HG03575 (cell line): ENCODE measurements at regions not wholly inside any gene's neighbourhood (a gene's known extent, or its start where the extent isn't known, plus 50 kb on each side); places are given as distances from the start of the nearest gene placed in this dataset.
"Not testable (repeated sequence)": the region's sequence is repeated elsewhere in the genome, so short reads cannot be mapped to it uniquely, and the experiment has no call there.

Source experiments
- ATAC-seq: cut with Tn5 transposase; IDR thresholded peaks from one replicate; pipeline ENCODE4 v1.9.1; 2021; ENCODE audit not compliant: unreplicated experiment, insufficient number of reproducible peaks, low FRiP score; ENCODE audit errors: extremely low read depth

DNA sequence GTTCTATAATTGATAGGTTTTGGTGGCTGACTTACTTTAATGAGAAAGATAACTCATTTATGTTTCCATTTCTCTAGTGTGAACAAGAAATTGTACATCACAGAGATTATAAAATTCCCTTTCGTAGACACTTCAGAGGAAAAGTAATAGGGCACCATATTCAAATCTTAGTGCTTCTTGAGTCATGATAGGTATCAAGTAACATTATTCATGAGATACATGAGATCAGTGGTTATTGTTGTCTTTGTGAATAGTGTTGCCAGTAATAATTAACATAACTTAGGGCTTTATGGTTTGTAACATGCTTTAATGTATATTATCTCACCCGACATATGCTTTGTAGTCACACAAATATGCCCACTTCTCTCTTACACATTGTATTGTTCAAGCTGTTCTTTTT, 73.7 kb upstream of the IL15 start:
- ATAC-seq: no peak

DNA sequence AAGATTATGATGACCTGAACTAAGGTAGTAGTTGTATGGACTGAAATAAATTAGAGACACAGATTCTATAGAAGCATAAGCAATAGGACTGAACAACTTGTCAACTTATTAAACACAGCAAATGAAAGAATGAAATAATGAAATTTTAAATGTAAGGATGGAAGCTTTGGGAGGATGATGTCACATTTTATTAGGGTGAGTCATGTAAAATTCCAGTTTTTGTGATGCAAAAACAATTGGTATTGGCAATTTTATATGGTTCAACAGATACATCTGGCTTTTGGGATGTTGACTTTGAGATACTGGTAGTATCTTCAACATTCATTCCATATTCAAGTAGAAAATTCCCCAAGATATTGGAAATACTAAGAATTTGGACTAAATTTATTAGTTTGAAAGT, 72.7 kb upstream of the IL15 start:
- no peak for ATAC-seq

DNA sequence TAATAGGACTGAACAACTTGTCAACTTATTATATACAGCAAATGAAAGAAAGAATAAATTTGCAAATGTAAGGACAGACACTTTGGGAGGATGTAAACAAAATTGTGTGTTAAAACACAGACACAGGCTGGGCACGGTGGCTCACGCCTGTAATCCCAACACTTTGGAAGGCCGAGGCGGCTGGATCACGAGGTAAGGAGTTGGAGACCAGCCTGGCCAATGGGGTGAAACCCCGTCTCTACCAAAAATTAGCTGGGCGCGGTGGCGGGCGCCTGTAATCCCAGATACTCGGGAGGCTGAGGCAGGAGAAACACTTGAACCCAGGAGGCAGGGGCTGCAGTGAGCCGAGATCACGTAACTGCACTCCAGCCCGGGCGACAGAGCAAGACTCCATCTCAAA, 71.4 kb upstream of the IL15 start:
- not testable (repeated sequence) for ATAC-seq

DNA sequence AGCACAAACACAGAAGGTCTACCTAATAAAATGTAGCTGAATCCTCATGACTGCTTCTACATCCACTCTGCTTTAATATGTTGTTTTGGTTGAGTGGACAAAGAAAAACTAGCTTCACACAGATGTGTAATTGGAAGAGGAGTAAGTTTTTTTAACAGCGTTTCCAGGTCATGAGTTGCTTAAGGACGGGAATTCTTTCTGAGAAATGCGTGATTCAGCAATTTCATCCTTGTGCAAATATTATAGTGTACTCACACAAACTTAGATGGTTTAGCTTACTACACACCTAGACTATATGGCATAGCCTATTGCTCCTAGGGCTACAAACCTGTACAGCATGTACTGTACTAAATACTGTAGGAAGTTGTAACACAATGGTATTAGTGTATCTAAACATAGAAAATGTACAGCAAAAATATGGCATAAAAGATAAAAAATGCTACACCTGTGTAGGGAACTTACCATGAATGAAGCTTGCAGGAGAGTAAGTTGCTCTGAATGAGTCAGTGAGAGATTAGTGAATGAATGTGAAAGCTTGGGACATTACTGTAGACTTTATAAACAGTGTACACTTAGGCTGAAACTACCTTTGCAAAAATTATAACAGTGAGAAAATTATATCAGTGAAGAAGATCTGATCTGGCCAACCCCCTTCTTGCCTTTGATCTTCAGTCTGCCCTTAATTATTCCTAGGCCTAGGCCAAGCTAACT, 70.8 kb upstream of the IL15 start:
- ATAC-seq: no peak

DNA sequence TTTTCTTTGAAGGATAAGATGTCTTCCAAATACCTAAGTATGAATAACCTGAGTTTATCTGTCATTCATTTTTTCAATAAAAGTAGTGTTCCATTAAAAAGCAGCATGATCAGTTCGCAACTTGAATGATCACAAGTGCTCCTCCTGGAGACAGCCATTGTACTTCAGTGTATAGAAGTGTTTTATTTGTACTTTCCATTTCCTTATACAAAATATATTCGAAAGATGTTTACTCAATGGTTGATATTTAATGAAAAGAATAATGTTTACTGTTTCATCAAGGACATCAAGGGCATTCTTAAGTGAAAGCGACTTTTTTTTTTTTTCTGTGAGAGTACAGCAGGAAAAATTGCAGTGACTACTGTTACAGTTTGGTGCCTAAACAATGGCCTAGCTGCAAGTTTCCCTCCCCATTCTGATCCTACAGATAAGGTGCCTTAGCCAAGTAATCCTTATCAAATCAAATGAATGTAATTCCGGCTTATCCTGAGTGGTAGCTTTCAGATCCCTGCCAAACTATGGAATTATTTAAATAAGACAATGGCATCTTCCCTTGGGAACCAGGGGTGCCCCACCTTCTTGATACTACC, 69.0 kb upstream of the IL15 start:
- ATAC-seq: no peak

DNA sequence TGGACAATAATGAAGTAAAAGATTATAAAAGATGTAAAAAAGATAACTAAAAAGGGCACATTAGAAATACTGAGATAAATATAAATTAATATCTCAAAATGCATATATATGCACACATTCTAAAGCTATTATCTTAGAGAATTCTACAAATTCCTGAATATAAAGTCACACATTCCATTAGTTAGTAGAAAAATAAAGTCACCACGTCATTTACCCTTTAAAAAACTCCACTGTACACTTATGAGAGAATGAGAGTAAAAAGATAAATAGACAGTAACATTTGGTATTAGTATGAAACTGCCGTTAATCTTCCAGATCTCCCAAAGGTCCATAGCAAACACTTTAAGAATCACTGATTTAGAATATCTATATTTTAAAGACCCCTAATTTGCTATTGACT, 67.2 kb upstream of the IL15 start:
- ATAC-seq: no peak

- no peak for ATAC-seq
Observed at GRCh38 chr4:141570290-141570689, 66.1 kb upstream of the IL15 start.

DNA sequence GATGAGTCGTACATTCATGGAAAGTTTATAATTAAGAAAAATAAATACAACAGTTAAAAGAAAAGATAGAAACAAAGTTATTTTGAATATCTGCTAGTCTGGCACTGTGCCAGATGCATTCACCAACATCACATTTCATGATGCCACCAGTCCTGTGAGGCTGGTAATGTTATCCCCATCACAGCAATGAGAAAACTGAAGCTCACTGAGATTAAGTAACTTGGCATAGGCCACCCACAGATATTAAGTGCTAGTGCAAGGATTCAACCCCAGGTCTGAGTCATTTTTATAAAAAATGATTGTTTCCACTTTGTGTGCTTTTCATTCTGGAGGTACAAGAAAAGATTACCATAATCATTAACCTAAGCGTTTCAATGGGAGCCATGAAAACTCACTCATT, 65.0 kb upstream of the IL15 start:
- ATAC-seq: no peak

DNA sequence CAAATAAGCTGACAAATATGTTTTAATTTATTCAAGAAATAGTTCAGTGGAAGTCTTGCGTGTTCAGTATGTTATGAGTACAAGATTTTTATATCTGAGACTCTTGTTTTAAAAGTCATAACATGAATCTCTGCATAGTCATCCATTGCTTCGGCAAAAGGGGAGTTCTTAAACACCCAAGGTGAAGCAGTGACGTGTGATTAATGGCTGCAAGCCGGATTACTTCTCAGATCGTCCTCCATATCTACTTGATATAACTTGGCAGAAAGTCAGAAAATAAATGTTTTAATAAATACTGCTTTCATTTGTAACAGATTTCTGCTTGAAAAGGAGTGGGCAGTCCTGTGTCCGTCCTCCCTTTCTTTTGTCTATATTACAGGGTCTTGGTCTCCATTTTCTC, 64.6 kb upstream of the IL15 start:
- no peak for ATAC-seq

DNA sequence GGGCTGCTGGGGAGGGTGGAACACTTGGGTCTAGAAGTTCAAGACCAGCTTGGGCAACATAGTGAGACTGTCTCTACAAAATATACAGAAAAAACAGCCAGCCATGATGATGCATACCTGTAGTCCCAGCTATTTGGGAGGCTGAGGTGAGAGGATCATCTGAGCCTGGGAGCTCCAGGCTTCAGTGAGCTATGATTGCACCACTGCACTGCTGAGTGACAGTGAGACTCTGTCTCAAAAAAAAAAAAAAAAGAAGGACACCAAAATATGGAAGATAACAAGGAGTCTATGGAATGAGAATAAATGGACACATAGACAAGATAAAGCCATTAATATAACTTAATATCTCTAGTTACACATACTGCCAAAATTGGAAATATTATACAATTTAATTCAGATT, 62.7 kb upstream of the IL15 start:
- no peak for ATAC-seq

DNA sequence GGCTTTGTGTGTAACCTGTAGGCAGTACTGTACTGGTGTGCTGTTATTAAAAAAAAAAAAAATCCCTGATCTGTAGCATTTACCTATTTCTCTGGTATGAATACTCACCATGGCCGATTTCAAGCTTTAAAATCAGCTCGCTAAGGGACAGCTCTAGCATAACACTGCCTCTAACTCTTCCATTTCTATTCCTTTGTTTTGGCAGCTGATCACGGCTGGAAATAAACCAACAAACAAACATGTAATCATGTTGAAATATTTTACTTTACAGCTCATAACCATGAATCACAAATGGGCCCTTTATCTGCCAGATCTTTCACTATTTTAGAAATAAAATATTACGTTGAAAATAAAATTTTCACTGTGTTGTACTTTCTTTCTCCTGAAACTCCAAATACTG, 60.5 kb upstream of the IL15 start:
- ATAC-seq: no peak

GRCh38 chr4:141576585-141577110, 59.7 kb upstream of the IL15 start:
- ATAC-seq: no peak

GRCh38 chr4:141578451-141578850, 57.9 kb upstream of the IL15 start:
- ATAC-seq: no peak

DNA sequence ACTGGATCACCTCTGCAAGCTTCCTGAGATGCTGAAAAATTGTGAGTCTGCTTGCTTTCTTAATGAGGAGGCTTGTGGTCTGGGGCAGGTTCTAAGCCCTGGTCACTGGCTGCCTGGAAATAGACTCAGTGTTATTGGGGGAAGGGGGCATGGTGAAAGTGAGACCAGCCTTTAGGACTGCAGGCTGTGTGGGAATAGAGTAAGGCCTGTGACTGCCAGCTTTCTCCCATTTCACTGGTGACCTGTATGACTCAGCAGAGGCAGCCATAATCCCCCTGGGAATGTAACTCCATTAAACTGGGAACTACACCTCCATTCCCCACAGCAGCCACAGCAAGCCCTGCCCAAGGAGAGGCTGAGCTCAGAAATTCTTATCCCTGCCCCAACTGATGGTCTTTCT, 55.9 kb upstream of the IL15 start:
- ATAC-seq: no peak
